IPS-18c (cell line): ENCODE measurements at regions not wholly inside any gene's neighbourhood (a gene's known extent, or its start where the extent isn't known, plus 50 kb on each side); places are given as distances from the start of the nearest gene placed in this dataset.

Experiments used
- H3K4me3 ChIP-seq: 2 replicates; pipeline ENCODE4 v1.7.0; 2013; ENCODE audit warnings: low read depth, mild to moderate bottlenecking, low read length, moderate library complexity; ENCODE audit not compliant: insufficient read depth
- H3K9me3 ChIP-seq: one replicate; pipeline ENCODE4 v1.6.1; 2013; ENCODE audit warnings: mild to moderate bottlenecking, low read length, moderate library complexity; ENCODE audit not compliant: control insufficient read depth, insufficient read depth

DNA sequence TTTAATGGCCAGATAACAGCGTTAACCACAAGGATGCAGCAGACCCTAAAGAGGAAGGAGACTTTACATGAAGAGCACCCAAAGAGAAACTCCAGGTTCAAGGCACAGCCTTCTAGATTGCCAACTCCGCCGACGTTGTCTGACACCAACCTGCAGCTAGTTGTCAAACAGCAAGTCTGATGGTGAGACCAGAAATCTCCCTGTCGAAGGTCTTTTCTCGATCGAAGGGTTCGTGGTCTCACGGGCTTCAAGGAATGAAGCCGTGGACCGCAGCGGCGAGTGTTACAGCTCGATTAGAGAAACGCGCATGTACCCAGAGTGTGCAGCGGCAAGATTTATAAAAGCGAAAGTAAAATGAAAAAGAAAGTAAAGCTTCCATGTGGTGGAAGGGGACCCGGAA lies 656.3 kb downstream of the XIRP2 start:
- H3K9me3 ChIP-seq = no peaks in the 10 kb centered on the region
- no peak overlapping the region for H3K4me3 ChIP-seq

GRCh38 chr2:167543721-167544120 lies 655.4 kb downstream of the XIRP2 start:
- H3K9me3 ChIP-seq = no peaks in the 10 kb centered on the region
- H3K4me3 ChIP-seq = no peak overlapping the region

- no peak overlapping the region for H3K4me3 ChIP-seq
- no peaks in the 10 kb centered on the region for H3K9me3 ChIP-seq
These were observed 649.5 kb downstream of the XIRP2 start for GRCh38 chr2:167537743-167538142.

DNA sequence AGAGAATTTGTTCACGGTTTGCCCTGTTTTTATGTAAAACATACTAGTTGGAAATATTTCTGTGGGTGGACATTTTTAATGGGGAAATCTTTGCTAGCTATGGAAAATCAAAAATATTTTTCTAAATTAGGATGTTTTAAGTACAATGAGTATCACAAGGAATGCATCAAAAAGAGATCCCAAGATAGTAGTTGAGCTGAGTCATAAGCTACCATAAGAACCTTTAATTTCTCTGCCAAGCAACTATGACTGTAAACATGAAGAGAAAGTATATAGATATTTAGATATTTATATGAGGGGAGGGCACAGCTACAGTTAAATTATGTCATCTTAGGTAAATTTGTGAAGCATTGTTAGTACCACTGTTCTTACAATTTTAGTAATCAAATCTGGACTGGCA lies 646.2 kb downstream of the XIRP2 start:
- no peaks in the 10 kb centered on the region for H3K9me3 ChIP-seq
- H3K4me3 ChIP-seq = no peak overlapping the region

GRCh38 chr2:167524786-167525185 lies 636.5 kb downstream of the XIRP2 start:
- no peaks in the 10 kb centered on the region for H3K9me3 ChIP-seq
- H3K4me3 ChIP-seq = no peak overlapping the region

DNA sequence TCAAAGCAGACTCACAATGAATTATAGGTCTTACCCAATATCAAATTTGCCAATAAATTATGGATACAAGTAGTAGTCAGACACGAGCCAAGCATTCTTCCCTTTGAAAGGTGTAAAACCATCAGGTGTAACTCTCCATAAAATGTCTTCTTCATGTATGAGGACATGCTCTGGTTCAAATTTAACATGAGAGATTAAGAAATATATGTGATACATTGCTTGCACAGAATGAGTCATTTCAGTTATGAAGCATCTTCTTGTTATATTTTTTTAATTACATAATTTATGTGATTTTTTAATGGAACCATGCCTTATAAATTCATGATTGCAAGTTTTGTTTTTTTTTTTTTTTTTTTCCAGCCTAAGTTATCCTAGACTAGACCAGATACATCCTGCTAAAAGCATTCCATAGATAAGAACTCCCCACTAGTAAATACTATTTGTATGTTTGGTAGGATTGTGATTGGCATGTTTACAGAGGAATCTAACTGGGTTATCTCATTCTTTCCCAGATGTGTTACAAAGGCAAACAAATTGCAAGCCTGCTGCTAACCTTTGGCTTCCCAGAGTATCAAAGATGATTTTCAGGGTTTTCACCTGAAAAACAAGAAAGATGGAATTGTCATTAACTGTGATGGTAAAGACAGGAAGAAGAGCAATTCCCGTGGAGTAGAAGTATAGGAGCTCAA lies 621.9 kb downstream of the XIRP2 start:
- no peak overlapping the region for H3K4me3 ChIP-seq
- no peaks in the 10 kb centered on the region for H3K9me3 ChIP-seq

DNA sequence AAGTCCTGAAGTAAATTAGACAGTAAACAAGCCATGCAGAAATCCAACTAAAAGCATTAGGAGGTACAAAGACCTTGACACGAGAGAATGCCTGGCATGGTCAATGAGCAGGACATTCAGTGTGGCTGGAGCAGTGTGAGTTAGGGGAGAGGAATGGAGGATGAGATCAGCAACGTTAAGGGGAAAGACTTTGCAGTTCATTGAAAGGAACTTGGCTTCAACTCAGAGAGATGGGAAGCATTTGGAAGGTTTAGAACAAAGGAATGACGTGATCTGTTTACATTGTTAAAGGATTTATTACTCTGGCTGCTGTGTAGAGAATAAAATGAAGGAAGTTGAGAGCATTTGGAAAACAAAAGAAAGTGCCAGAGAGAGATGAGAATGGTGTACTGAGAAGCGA lies 621.3 kb downstream of the XIRP2 start:
- Histone ChIP-seq H3K4me3 (no peak overlapping the region), H3K9me3 (no peaks in the 10 kb centered on the region)

DNA sequence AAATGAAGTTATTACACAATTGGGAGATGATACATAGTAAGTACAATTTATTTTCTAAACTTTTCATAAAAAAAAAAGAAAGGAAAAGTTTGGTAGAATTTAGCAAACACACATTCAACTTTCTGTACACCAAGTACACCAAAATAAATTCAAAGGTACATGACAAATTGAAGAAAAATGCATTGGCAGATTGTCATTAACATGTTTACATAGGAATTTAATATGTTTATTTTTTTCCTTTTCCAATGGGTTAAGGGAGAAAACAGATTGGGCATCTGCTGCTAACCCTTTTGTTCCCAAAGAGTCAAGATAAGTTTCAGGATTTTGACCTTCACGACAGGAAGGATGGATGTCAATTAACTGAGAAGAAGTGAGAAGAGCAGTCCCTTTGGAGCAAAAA lies 620.4 kb downstream of the XIRP2 start:
- Histone ChIP-seq H3K9me3 (no peaks in the 10 kb centered on the region), H3K4me3 (no peak overlapping the region)

GRCh38 chr2:167506395-167506794 lies 618.1 kb downstream of the XIRP2 start:
- H3K4me3 ChIP-seq = no peak overlapping the region
- no peaks in the 10 kb centered on the region for H3K9me3 ChIP-seq

DNA sequence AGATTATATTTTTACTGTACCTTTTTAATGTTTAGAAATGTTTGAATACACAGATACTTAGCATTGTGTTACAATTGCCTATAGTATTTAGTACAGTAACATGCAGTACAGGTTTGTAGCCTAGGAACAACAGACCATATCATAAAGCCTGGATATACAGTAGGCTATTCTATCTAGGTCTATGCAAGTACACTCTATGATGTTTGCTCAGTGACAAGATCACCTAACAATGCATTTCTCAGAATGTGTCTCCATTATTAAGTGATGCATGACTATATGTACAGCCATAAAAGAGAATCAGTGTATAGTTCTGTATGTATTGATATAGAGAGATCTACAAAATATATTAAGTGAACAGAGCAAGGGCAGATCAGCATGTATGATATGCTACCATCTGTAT lies 616.4 kb downstream of the XIRP2 start:
- Histone ChIP-seq H3K4me3 (no peak overlapping the region), H3K9me3 (no peaks in the 10 kb centered on the region)

- Histone ChIP-seq H3K9me3 (no peaks in the 10 kb centered on the region), H3K4me3 (no peak overlapping the region)
These were observed 615.8 kb downstream of the XIRP2 start for GRCh38 chr2:167504061-167504460.

DNA sequence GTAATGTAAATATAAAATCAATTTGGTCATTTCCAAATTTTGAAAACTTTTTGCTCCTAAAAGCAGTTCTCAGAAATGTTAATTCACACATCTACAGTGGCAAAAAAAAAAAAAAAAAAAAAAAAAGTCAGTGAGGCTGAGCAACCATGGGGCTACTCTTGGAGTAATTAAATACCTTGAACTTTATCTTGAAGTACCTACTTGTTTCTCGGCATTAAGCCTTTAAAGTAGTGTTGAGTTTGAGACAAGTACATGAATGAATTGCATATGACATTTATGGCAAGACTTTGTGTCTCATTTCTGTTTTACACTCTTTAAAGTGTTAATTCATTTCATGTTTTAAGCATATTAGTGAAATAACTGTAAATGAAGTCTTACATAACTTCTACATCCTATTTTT lies 613.3 kb downstream of the XIRP2 start:
- Histone ChIP-seq H3K9me3 (no peaks in the 10 kb centered on the region), H3K4me3 (no peak overlapping the region)

DNA sequence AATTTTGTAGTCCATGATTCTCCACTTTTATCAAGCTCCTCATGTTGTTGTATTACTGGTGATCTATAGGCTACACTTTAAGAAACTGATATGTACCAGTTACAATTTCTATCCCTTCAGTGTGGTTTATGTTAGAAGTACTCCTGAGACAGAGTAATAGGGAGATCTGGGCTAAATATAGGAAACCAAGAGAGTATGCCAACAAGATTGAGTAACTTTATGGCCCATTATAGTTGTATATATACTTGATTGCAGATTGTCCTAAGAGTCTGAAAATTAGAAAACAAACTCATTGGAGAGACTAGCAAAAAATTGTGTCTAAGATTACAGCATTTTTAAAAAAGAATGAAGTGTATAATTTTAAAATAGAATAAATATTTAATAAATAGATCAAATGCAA lies 605.6 kb downstream of the XIRP2 start:
- no peak overlapping the region for H3K4me3 ChIP-seq
- H3K9me3 ChIP-seq = no peaks in the 10 kb centered on the region

- no peak overlapping the region for H3K4me3 ChIP-seq
- no peaks in the 10 kb centered on the region for H3K9me3 ChIP-seq
These were observed 604.2 kb downstream of the XIRP2 start for GRCh38 chr2:167492486-167492885.

DNA sequence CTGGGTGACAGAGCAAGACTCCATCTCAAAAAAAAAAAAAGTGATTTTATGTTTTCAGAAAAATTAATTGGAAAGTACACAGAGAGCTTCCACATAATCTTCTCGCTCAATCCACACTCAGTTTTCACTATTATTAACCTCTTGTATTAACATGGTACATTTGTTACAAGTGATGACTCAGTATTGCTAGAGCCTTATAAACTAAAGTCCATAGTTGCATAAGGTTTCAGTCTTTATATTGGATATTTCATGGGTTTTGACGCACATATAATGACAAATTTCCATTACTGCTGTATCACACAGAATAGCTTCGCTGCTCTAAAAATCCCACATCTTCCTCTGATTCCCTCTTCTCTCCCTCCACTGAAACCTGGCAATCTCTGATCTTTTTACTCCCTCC lies 603.5 kb downstream of the XIRP2 start:
- H3K9me3 ChIP-seq = no peaks in the 10 kb centered on the region
- no peak overlapping the region for H3K4me3 ChIP-seq

- H3K4me3 ChIP-seq = no peak overlapping the region
- no peaks in the 10 kb centered on the region for H3K9me3 ChIP-seq
These were observed 602.2 kb downstream of the XIRP2 start for GRCh38 chr2:167490455-167490854.

DNA sequence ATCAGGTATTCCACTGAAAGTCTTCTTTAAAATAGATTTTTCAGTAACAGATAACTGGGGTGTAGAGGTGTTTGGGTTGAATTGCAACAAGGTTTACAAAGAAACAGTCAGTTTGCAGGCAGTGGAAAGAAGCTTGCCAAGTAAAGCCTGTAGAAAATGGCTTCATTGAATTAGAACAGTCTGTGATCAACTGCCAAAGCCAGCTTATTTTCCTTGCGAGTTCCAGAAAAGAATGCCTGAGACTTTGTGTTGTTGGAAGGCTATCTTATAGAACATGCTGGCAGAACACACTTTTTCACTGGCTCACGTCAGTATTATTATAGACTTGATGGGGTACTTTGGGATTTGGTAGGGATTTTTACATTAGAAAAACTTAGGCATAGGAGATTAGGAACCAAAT lies 601.0 kb downstream of the XIRP2 start:
- H3K9me3 ChIP-seq = no peaks in the 10 kb centered on the region

GRCh38 chr2:167487728-167488127 lies 599.4 kb downstream of the XIRP2 start:
- H3K9me3 ChIP-seq = no peaks in the 10 kb centered on the region
- no peak overlapping the region for H3K4me3 ChIP-seq

More for the DNA sequence above, 601.0 kb downstream of the XIRP2 start:
- no peak overlapping the region for H3K4me3 ChIP-seq

GRCh38 chr2:167484875-167485274 lies 596.6 kb downstream of the XIRP2 start:
- no peaks in the 10 kb centered on the region for H3K9me3 ChIP-seq
- H3K4me3 ChIP-seq = no peak overlapping the region
